H9 (cell line): ENCODE measurements at regions not wholly inside any gene's neighbourhood (a gene's known extent, or its start where the extent isn't known, plus 50 kb on each side); places are given as distances from the start of the nearest gene placed in this dataset.

Source experiments
- DNase-seq: peaks from one replicate; pipeline ENCODE4 v3.0.0-alpha.2; 2017
- H2AFZ ChIP-seq: one replicate; pipeline ENCODE4 v1.6.1; 2013; ENCODE audit warnings: mild to moderate bottlenecking, low read length, control low read depth, moderate library complexity
- H2AK5ac ChIP-seq: 2 replicates; pipeline ENCODE4 v1.6.1; 2013; ENCODE audit warnings: low read length, control low read depth, mixed read lengths; ENCODE audit not compliant: insufficient read length
- H2BK120ac ChIP-seq: one replicate; pipeline ENCODE4 v1.6.1; 2013; ENCODE audit warnings: low read depth, mild to moderate bottlenecking, low read length, control low read depth, inconsistent platforms; ENCODE audit not compliant: poor library complexity, severe bottlenecking
- H2BK12ac ChIP-seq: 2 replicates; pipeline ENCODE4 v1.6.1; 2013; ENCODE audit warnings: low read length, control low read depth, mixed read lengths, low read depth; ENCODE audit not compliant: insufficient read length
- H2BK15ac ChIP-seq: 2 replicates; pipeline ENCODE4 v1.6.1; 2013; ENCODE audit warnings: low read depth, low read length, control low read depth
- H2BK20ac ChIP-seq: one replicate; pipeline ENCODE4 v1.6.1; 2013; ENCODE audit warnings: low read depth, mild to moderate bottlenecking, low read length, control low read depth, inconsistent platforms; ENCODE audit not compliant: poor library complexity, severe bottlenecking
- H2BK5ac ChIP-seq: 2 replicates; pipeline ENCODE4 v1.6.1; 2013; ENCODE audit warnings: low read length, control low read depth, mixed read lengths; ENCODE audit not compliant: insufficient read length
- H3K14ac ChIP-seq: 2 replicates; pipeline ENCODE4 v1.6.1; 2013; ENCODE audit warnings: low read length, control low read depth; ENCODE audit not compliant: insufficient read depth
- H3K18ac ChIP-seq: 2 replicates; pipeline ENCODE4 v1.6.1; 2013; ENCODE audit warnings: low read depth, mild to moderate bottlenecking, mixed read lengths, low read length, control low read depth; ENCODE audit not compliant: insufficient read length
- H3K23ac ChIP-seq: 2 replicates; pipeline ENCODE4 v1.6.1; 2013; ENCODE audit warnings: low read length, control low read depth, mixed read lengths, low read depth; ENCODE audit not compliant: insufficient read length
- H3K23me2 ChIP-seq: 2 replicates; pipeline ENCODE4 v1.6.1; 2013; ENCODE audit warnings: low read depth, mild to moderate bottlenecking, mixed read lengths, low read length, control low read depth; ENCODE audit not compliant: insufficient read length, poor library complexity, severe bottlenecking
- H3K27ac ChIP-seq: 2 replicates; pipeline ENCODE4 v1.5.1; 2013; ENCODE audit warnings: low read length, control low read depth, mixed read lengths, low read depth; ENCODE audit not compliant: insufficient read length
- H3K27me3 ChIP-seq: 2 replicates; pipeline ENCODE4 v1.6.1; 2013; ENCODE audit warnings: low read length, control low read depth, inconsistent platforms; ENCODE audit not compliant: insufficient read depth
- H3K4ac ChIP-seq: 2 replicates; pipeline ENCODE4 v1.6.1; 2013; ENCODE audit warnings: low read depth, mild to moderate bottlenecking, control low read depth, inconsistent platforms, low read length, moderate library complexity
- H3K4me1 ChIP-seq: 2 replicates; pipeline ENCODE4 v1.6.1; 2013; ENCODE audit warnings: low read length, control low read depth, inconsistent platforms; ENCODE audit not compliant: insufficient read depth
- H3K4me2 ChIP-seq: 2 replicates; pipeline ENCODE4 v1.6.1; 2013; ENCODE audit warnings: low read length, control low read depth, mixed read lengths; ENCODE audit not compliant: insufficient read length, insufficient read depth
- H3K56ac ChIP-seq: 2 replicates; pipeline ENCODE4 v1.6.1; 2013; ENCODE audit warnings: low read depth, mild to moderate bottlenecking, mixed read lengths, low read length, control low read depth; ENCODE audit not compliant: insufficient read length
- H3K79me1 ChIP-seq: 2 replicates; pipeline ENCODE4 v1.6.1; 2013; ENCODE audit warnings: low read depth, mild to moderate bottlenecking, moderate library complexity, low read length, control low read depth, inconsistent platforms; ENCODE audit not compliant: insufficient read depth, poor library complexity, severe bottlenecking
- H3K79me2 ChIP-seq: 2 replicates; pipeline ENCODE4 v1.6.1; 2013; ENCODE audit warnings: low read length, control low read depth, inconsistent platforms; ENCODE audit not compliant: insufficient read depth
- H3K9ac ChIP-seq: 2 replicates; pipeline ENCODE4 v1.6.1; 2013; ENCODE audit warnings: low read length, control low read depth, mixed read lengths; ENCODE audit not compliant: insufficient read length; ENCODE audit errors: extremely low read depth
- H3K9me3 ChIP-seq: one replicate; pipeline ENCODE4 v1.6.1; 2013; ENCODE audit warnings: low read depth, low read length, inconsistent platforms; ENCODE audit not compliant: control insufficient read depth
- H3T11ph ChIP-seq: one replicate; pipeline ENCODE4 v1.6.1; 2013; ENCODE audit warnings: mild to moderate bottlenecking, low read length, control low read depth, inconsistent platforms
- H4K20me1 ChIP-seq: one replicate; pipeline ENCODE4 v1.6.1; 2013; ENCODE audit not compliant: control insufficient read depth, insufficient read length, insufficient read depth
- H4K5ac ChIP-seq: 2 replicates; pipeline ENCODE4 v1.6.1; 2013; ENCODE audit warnings: low read depth, mild to moderate bottlenecking, mixed read lengths, low read length, control low read depth; ENCODE audit not compliant: insufficient read length
- H4K8ac ChIP-seq: replicated peaks from 2 replicates; pipeline ENCODE4 v1.6.1; 2013; ENCODE audit warnings: low read length, control low read depth, mixed read lengths, low read depth; ENCODE audit not compliant: insufficient read length
- H4K91ac ChIP-seq: 2 replicates; pipeline ENCODE4 v1.6.1; 2013; ENCODE audit warnings: low read depth, mild to moderate bottlenecking, moderate library complexity, mixed read lengths, low read length, control low read depth; ENCODE audit not compliant: insufficient read length
- H3K27ac Mint-ChIP-seq, 3 experiments: 2 replicates in 2 of 3; 3 replicates in 1 of 3; pipeline ENCODE4 v1.8.0; 2020 to 2021; ENCODE audit warnings: mixed read lengths in 3 of 3, mild to moderate bottlenecking in 1 of 3, moderate library complexity in 1 of 3
- H3K27me3 Mint-ChIP-seq: 2 replicates; pipeline ENCODE4 v1.8.0; 2021; ENCODE audit warnings: low read depth, mild to moderate bottlenecking, moderate library complexity, mixed read lengths
- H3K36me3 Mint-ChIP-seq, 3 experiments: 2 replicates in 2 of 3; 3 replicates in 1 of 3; pipeline ENCODE4 v1.8.0; 2020 to 2021; ENCODE audit warnings: low read depth in 3 of 3, mixed read lengths in 3 of 3; ENCODE audit not compliant: insufficient read depth in 1 of 3
- H3K4me1 Mint-ChIP-seq, 2 experiments: 2 replicates each; pipeline ENCODE4 v1.8.0; 2020; ENCODE audit warnings: mixed read lengths in 2 of 2
- H3K4me3 Mint-ChIP-seq, 2 experiments: 2 replicates in 1 of 2; 3 replicates in 1 of 2; pipeline ENCODE4 v1.8.0; 2020 to 2021; ENCODE audit warnings: mild to moderate bottlenecking in 2 of 2, mixed read lengths in 2 of 2, moderate library complexity in 1 of 2
- H3K9me3 Mint-ChIP-seq, 2 experiments: 2 replicates in 1 of 2; 3 replicates in 1 of 2; pipeline ENCODE4 v1.8.0; 2020; ENCODE audit warnings: mild to moderate bottlenecking in 2 of 2, mixed read lengths in 2 of 2, moderate library complexity in 1 of 2
- WGBS: extraction: QIAGEN DNeasy Blood & Tissue Kit; methylation state at CpG from one replicate; pipeline ENCODE4 v1.1.7; 2013; ENCODE audit warnings: missing lambda C conversion rate, low lambda C conversion rate, mixed read lengths; ENCODE audit not compliant: insufficient read length; ENCODE audit errors: extremely low coverage; 5-methylcytosine and 5-hydroxymethylcytosine counted together
- TF ChIP-seq, protein P1 (sequence below): fragments of 200-600 bp; sonication (generic); conservative IDR thresholded peaks from 3 replicates; pipeline ENCODE4 v1.8.0; 2021; ENCODE audit warnings: antibody characterized with exemption, mild to moderate bottlenecking

GRCh38 chr13:83935566-83935965 lies 53.3 kb upstream of the SLITRK1 start:
- H3K27ac Mint-ChIP-seq: 0 out of 7 replicates have a peak overlapping the region, but pooled peaks of 1 of the 3 experiments have one; percentile 53
- peaks cover 7 to 20% (median 10%) of the 10 kb centered on the region in 3 experiments for H3K36me3 Mint-ChIP-seq
- H3K9me3 Mint-ChIP-seq: peaks cover 14 to 15% of the 10 kb centered on the region in 2 experiments
- no peaks in the 10 kb centered on the region for H3K79me1 ChIP-seq
- no peaks in the 10 kb centered on the region for H4K20me1 ChIP-seq
- no peak overlapping the region for H3K56ac ChIP-seq
- H4K91ac ChIP-seq: no peak overlapping the region
- H3K4me1 ChIP-seq: peaks cover 2% of the 10 kb centered on the region; the same call in 1 of the 2 replicates
- no peak overlapping the region for H2BK20ac ChIP-seq
- no CpG with 5 or more reads among the region's 6 CpGs for WGBS
- TF ChIP-seq, protein P1, sequence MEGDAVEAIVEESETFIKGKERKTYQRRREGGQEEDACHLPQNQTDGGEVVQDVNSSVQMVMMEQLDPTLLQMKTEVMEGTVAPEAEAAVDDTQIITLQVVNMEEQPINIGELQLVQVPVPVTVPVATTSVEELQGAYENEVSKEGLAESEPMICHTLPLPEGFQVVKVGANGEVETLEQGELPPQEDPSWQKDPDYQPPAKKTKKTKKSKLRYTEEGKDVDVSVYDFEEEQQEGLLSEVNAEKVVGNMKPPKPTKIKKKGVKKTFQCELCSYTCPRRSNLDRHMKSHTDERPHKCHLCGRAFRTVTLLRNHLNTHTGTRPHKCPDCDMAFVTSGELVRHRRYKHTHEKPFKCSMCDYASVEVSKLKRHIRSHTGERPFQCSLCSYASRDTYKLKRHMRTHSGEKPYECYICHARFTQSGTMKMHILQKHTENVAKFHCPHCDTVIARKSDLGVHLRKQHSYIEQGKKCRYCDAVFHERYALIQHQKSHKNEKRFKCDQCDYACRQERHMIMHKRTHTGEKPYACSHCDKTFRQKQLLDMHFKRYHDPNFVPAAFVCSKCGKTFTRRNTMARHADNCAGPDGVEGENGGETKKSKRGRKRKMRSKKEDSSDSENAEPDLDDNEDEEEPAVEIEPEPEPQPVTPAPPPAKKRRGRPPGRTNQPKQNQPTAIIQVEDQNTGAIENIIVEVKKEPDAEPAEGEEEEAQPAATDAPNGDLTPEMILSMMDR: no peak
- no peak overlapping the region for H2BK5ac ChIP-seq
- no peaks in the 10 kb centered on the region for H3K27me3 Mint-ChIP-seq
- no peak overlapping the region for H2BK15ac ChIP-seq
- H3K79me2 ChIP-seq: no peaks in the 10 kb centered on the region
- H2AK5ac ChIP-seq: no peak overlapping the region
- H2BK120ac ChIP-seq: no peak overlapping the region
- no peak overlapping the region for H3K27ac ChIP-seq
- no peak overlapping the region for H3K4me2 ChIP-seq
- no peak overlapping the region for H4K5ac ChIP-seq
- H2BK12ac ChIP-seq: no peak overlapping the region
- no peak overlapping the region for H3K14ac ChIP-seq
- no peak overlapping the region for H3T11ph ChIP-seq
- no peak overlapping the region for H3K18ac ChIP-seq
- DNase-seq: no peak
- H2AFZ ChIP-seq: no peak overlapping the region
- H3K23me2 ChIP-seq: no peaks in the 10 kb centered on the region
- no peak overlapping the region for H4K8ac ChIP-seq
- H3K27me3 ChIP-seq: no peaks in the 10 kb centered on the region
- H3K4me1 Mint-ChIP-seq: peaks cover 25 to 37% of the 10 kb centered on the region in 2 experiments
- H3K9ac ChIP-seq: no peak overlapping the region
- H3K9me3 ChIP-seq: no peaks in the 10 kb centered on the region
- H3K4me3 Mint-ChIP-seq: no peak overlapping the region
- H3K23ac ChIP-seq: no peak overlapping the region
- no peak overlapping the region for H3K4ac ChIP-seq
